ENCODE measurements at regions not wholly inside any gene's neighbourhood (a gene's known extent, or its start where the extent isn't known, plus 50 kb on each side); places are given as distances from the start of the nearest gene placed in this dataset.

GRCh38 chr19:27851002-27851481, 1361.9 kb downstream of the UQCRFS1 start:
- TF ChIP-seq CTCF (conservative IDR thresholded peaks at IDR 0.05; ENCODE audit: low read length) (no peak), EZH2phosphoT487 (IDR thresholded peaks at IDR 0.05; ENCODE audit: borderline replicate concordance) (no peak)

Measured in Loucy (cell line).